ENCODE measurements at regions not wholly inside any gene's neighbourhood (a gene's known extent, or its start where the extent isn't known, plus 50 kb on each side); places are given as distances from the start of the nearest gene placed in this dataset.

DNA sequence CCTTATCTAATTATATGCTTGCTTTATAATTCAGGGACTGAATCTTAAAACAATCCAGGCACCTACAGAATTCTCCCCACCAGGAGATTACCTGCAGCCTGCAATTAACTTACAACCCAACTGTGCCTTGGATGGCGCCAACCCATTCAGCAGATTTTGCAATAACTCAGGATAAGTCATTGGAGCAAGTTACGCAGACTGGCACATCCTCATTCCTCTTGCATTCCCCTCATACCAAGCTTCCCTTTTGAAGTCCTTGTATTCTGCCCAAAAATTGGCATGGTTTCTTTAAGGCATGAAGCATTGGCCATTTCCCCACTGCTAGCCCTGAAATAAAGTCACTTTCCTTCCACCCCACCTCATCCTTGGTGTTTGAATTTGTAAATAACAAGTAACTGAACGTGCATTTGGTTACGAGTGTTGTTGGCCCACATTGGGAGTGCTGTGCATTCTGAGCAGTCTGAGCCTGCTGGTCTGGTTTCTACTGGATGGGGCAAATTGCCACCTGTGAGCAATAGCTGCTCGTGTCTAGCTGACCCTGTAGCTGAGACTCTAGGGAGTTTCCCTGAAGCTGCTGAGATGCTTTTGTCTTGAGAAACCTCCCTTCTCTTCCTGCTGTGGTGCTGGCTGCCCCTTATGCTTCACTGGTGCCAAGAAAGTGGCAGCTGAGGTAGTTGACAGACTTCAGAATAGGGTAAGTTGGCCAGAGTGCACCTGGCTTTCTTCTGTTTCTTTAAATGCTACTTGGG, 99.2 kb upstream of the SCAF11 start:
- no peak for TF ChIP-seq POLR2A (IDR thresholded peaks at IDR 0.05)
- no peak for TF ChIP-seq CTCF (IDR thresholded peaks at IDR 0.05)

Data from tibial nerve (tissue), 3 donors.